ENCODE measurements at regions not wholly inside any gene's neighbourhood (a gene's known extent, or its start where the extent isn't known, plus 50 kb on each side); places are given as distances from the start of the nearest gene placed in this dataset.

- no peaks in the 10 kb centered on the region for H3K9me3 ChIP-seq (ENCODE audit: low read length)
Measured at GRCh38 chr4:119688446-119688845, 59.8 kb upstream of the PDE5A start.

GRCh38 chr4:119684463-119684862, 55.9 kb upstream of the PDE5A start:
- no peak overlapping the region for H3K4me3 ChIP-seq (ENCODE audit: low read length)
- H3K36me3 ChIP-seq (ENCODE audit: insufficient read depth, low read length) = no peaks in the 10 kb centered on the region
- no peaks in the 10 kb centered on the region for H3K27me3 ChIP-seq (ENCODE audit: insufficient read depth, low read depth, low read length)
- no peak overlapping the region for H3K27ac ChIP-seq (ENCODE audit: low read length)
- no peak overlapping the region for H2AFZ ChIP-seq (ENCODE audit: low read depth, low read length)
- TF ChIP-seq CTCF (IDR thresholded peaks at IDR 0.05; ENCODE audit: poor library complexity, severe bottlenecking) (no peak), SMC3 (conservative IDR thresholded peaks at IDR 0.05; ENCODE audit: poor library complexity) (no peak), REST (IDR thresholded peaks at IDR 0.05; ENCODE audit: borderline replicate concordance) (no peak)
- no peaks in the 10 kb centered on the region for H3K9me3 ChIP-seq (ENCODE audit: low read length)
- no peaks in the 10 kb centered on the region for H3K9me2 ChIP-seq (ENCODE audit: insufficient read depth, low read length)
- no peaks in the 10 kb centered on the region for H3K79me2 ChIP-seq (replicated peaks; ENCODE audit: insufficient read depth, low read length)
- no peaks in the 10 kb centered on the region for H3F3A ChIP-seq (ENCODE audit: insufficient read depth, low read length, poor library complexity, severe bottlenecking)
- H3K4me2 ChIP-seq (ENCODE audit: low read length) = no peak overlapping the region
- H3K9ac ChIP-seq (ENCODE audit: low read length) = no peak overlapping the region
- no peaks in the 10 kb centered on the region for H4K20me1 ChIP-seq (ENCODE audit: insufficient read depth)

More at GRCh38 chr4:119688446-119688845, 59.8 kb upstream of the PDE5A start:
- TF ChIP-seq EP300 (conservative IDR thresholded peaks at IDR 0.05; ENCODE audit: poor library complexity, severe bottlenecking) (no peak), REST (IDR thresholded peaks at IDR 0.05; ENCODE audit: borderline replicate concordance) (no peak), POLR2AphosphoS5 (IDR thresholded peaks at IDR 0.05) (no peak), RAD21 (conservative IDR thresholded peaks at IDR 0.05) (no peak), TAF1 (IDR thresholded peaks at IDR 0.05; ENCODE audit: low read depth) (no peak), EZH2 (IDR thresholded peaks at IDR 0.05; ENCODE audit: borderline replicate concordance, insufficient read depth, low read length, poor library complexity, severe bottlenecking) (no peak), CTCF (IDR thresholded peaks at IDR 0.05; ENCODE audit: poor library complexity, severe bottlenecking) (no peak), MXI1 (conservative IDR thresholded peaks at IDR 0.05; ENCODE audit: poor library complexity, severe bottlenecking) (no peak), SMC3 (conservative IDR thresholded peaks at IDR 0.05; ENCODE audit: poor library complexity) (no peak)
- Histone ChIP-seq H3F3A (ENCODE audit: insufficient read depth, low read length, poor library complexity, severe bottlenecking) (no peaks in the 10 kb centered on the region), H3K27me3 (ENCODE audit: insufficient read depth, low read depth, low read length) (no peaks in the 10 kb centered on the region), H4K20me1 (ENCODE audit: insufficient read depth) (no peaks in the 10 kb centered on the region), H3K79me2 (replicated peaks; ENCODE audit: insufficient read depth, low read length) (no peaks in the 10 kb centered on the region), H3K9me2 (ENCODE audit: insufficient read depth, low read length) (no peaks in the 10 kb centered on the region), H3K9ac (ENCODE audit: low read length) (no peak overlapping the region), H3K4me2 (ENCODE audit: low read length) (no peak overlapping the region), H3K4me3 (ENCODE audit: low read length) (no peak overlapping the region), H3K27ac (ENCODE audit: low read length) (no peak overlapping the region), H2AFZ (ENCODE audit: low read depth, low read length) (no peak overlapping the region), H3K36me3 (ENCODE audit: insufficient read depth, low read length) (no peaks in the 10 kb centered on the region)

All from neural cell (in vitro differentiated cells).